NCI-H2227 (cell line): ENCODE measurements at regions not wholly inside any gene's neighbourhood (a gene's known extent, or its start where the extent isn't known, plus 50 kb on each side); places are given as distances from the start of the nearest gene placed in this dataset.

Experiments
- DNase-seq: peaks from one replicate; lab custom pipeline; 2025; ENCODE audit not compliant: unreplicated experiment; lab: John Stamatoyannopoulos, UW

- no peak for DNase-seq
Observed at GRCh38 chr5:22910523-22910922, 57.4 kb upstream of the CDH12 start.

- no peak for DNase-seq
Observed at GRCh38 chr5:22908586-22908985, 55.4 kb upstream of the CDH12 start.

- no peak for DNase-seq
Observed at GRCh38 chr5:22908129-22908528, 55.0 kb upstream of the CDH12 start.
